Loucy (cell line): ENCODE measurements at regions not wholly inside any gene's neighbourhood (a gene's known extent, or its start where the extent isn't known, plus 50 kb on each side); places are given as distances from the start of the nearest gene placed in this dataset.

Source experiments
- EZH2phosphoT487 ChIP-seq: fragments of 200-600 bp; IDR thresholded peaks from 2 replicates; pipeline ENCODE4 v1.6.1; 2018; ENCODE audit warnings: antibody characterized with exemption, mild to moderate bottlenecking, moderate library complexity, borderline replicate concordance
- TF ChIP-seq, protein P1 (sequence below): fragments of 200-600 bp; sonication (generic); conservative IDR thresholded peaks from 2 replicates; pipeline ENCODE4 v1.5.1; 2014; ENCODE audit warnings: mild to moderate bottlenecking, antibody characterized with exemption, low read length

GRCh38 chr5:159522841-159523240, 192.6 kb upstream of the IL12B start:
- TF ChIP-seq, protein P1, sequence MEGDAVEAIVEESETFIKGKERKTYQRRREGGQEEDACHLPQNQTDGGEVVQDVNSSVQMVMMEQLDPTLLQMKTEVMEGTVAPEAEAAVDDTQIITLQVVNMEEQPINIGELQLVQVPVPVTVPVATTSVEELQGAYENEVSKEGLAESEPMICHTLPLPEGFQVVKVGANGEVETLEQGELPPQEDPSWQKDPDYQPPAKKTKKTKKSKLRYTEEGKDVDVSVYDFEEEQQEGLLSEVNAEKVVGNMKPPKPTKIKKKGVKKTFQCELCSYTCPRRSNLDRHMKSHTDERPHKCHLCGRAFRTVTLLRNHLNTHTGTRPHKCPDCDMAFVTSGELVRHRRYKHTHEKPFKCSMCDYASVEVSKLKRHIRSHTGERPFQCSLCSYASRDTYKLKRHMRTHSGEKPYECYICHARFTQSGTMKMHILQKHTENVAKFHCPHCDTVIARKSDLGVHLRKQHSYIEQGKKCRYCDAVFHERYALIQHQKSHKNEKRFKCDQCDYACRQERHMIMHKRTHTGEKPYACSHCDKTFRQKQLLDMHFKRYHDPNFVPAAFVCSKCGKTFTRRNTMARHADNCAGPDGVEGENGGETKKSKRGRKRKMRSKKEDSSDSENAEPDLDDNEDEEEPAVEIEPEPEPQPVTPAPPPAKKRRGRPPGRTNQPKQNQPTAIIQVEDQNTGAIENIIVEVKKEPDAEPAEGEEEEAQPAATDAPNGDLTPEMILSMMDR: no peak
- no peak for TF ChIP-seq EZH2phosphoT487
